HepG2 (cell line): ENCODE measurements at regions not wholly inside any gene's neighbourhood (a gene's known extent, or its start where the extent isn't known, plus 50 kb on each side); places are given as distances from the start of the nearest gene placed in this dataset.

Experiments used
- HDAC2 ChIP-seq: sonication (generic); formaldehyde crosslinking; IDR thresholded peaks from 2 replicates; pipeline ENCODE4 v1.4.0; 2020; ENCODE audit warnings: missing genetic modification reagents
- HOXA9 ChIP-seq: sonication (generic); formaldehyde crosslinking; IDR thresholded peaks from 2 replicates; pipeline ENCODE4 v1.8.1; 2022; ENCODE audit warnings: missing genetic modification reagents, mild to moderate bottlenecking, moderate library complexity, borderline replicate concordance
- RELA ChIP-seq: sonication (generic); formaldehyde crosslinking; IDR thresholded peaks from 2 replicates; pipeline ENCODE4 v1.4.0; 2020; ENCODE audit warnings: missing genetic modification reagents
- ZNF274 ChIP-seq: sonication (generic); formaldehyde crosslinking; IDR thresholded peaks from 2 replicates; pipeline ENCODE4 v1.5.1; 2020; ENCODE audit warnings: mild to moderate bottlenecking, missing genetic modification reagents
- ZNF446 ChIP-seq: sonication (generic); formaldehyde crosslinking; IDR thresholded peaks from 2 replicates; pipeline ENCODE4 v1.5.0; 2020; ENCODE audit warnings: mild to moderate bottlenecking, missing genetic modification reagents
- ZNF660 ChIP-seq: sonication (generic); formaldehyde crosslinking; IDR thresholded peaks from 2 replicates; pipeline ENCODE4 v1.5.1; 2020; ENCODE audit warnings: mild to moderate bottlenecking, low read depth, missing genetic modification reagents, borderline replicate concordance
- TF ChIP-seq, protein P1 (sequence below): sonication (generic); formaldehyde crosslinking; IDR thresholded peaks from 2 replicates; pipeline ENCODE4 v1.5.0; 2020; ENCODE audit warnings: missing genetic modification reagents

DNA sequence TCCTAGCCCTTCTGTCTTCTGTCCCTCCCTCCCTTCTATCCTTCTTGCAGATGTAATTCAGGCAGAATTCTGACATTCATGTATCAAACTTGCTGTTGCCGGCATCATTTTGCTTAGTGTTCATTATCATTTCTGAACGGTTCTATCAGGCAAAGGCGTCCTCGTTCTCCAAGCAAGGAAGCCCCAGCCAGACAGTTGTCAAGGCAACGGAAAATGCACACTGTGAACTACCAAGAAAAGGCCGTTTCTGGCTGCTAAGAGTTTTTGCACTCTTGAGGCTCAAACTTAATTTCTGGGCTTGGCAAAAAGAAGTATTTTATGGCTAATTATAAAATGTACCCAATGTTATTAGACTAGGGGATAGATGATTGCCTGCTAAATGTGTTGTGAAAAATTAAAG lies 164.7 kb upstream of the KCNJ15 start:
- TF ChIP-seq, protein P1, sequence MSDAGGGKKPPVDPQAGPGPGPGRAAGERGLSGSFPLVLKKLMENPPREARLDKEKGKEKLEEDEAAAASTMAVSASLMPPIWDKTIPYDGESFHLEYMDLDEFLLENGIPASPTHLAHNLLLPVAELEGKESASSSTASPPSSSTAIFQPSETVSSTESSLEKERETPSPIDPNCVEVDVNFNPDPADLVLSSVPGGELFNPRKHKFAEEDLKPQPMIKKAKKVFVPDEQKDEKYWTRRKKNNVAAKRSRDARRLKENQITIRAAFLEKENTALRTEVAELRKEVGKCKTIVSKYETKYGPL (CRISPR knock-in tag), result no peak
- no peak for TF ChIP-seq HDAC2 (CRISPR knock-in tag)
- no peak for TF ChIP-seq ZNF660 (CRISPR knock-in tag)
- no peak for TF ChIP-seq ZNF446 (CRISPR knock-in tag)
- no peak for TF ChIP-seq HOXA9
- TF ChIP-seq RELA, result no peak
- no peak for TF ChIP-seq ZNF274 (CRISPR knock-in tag)
